Natural killer cell treated with Interleukin-12 subunit alpha and Interleukin-12 subunit beta and Interleukin-15 and Interleukin-18, amount 100 ng/mL, for 72 hours (primary cell): ENCODE measurements at regions not wholly inside any gene's neighbourhood (a gene's known extent, or its start where the extent isn't known, plus 50 kb on each side); places are given as distances from the start of the nearest gene placed in this dataset.
"Not testable (repeated sequence)": the region's sequence is repeated elsewhere in the genome, so short reads cannot be mapped to it uniquely, and the experiment has no call there.

Experiments used
- ATAC-seq, 2 donors: fragments of 150-1000 bp; cut with Tn5 transposase in 1 of 2; sonication (Bioruptor Pico), chemical (Tn5 transposase) in 1 of 2; 2 replicates each; pipeline ENCODE4 v1.10.0; 2021
- DNase-seq: peaks from one replicate; pipeline ENCODE4 v3.0.0; 2022; ENCODE audit warnings: low spot score
- H3K27ac Mint-ChIP-seq, 2 donors: 1 replicate in 1 of 2; 2 replicates in 1 of 2; pipeline ENCODE4 v1.8.0; 2022; ENCODE audit warnings: mixed read lengths in 2 of 2, mild to moderate bottlenecking in 1 of 2, moderate library complexity in 1 of 2
- H3K27me3 Mint-ChIP-seq, 2 donors: 1 replicate in 1 of 2; 2 replicates in 1 of 2; pipeline ENCODE4 v1.8.0; 2022; ENCODE audit warnings: mixed read lengths in 2 of 2
- H3K36me3 Mint-ChIP-seq: one replicate; pipeline ENCODE4 v1.8.0; 2022; ENCODE audit warnings: mixed read lengths
- H3K4me1 Mint-ChIP-seq, 2 donors: 1 replicate in 1 of 2; 2 replicates in 1 of 2; pipeline ENCODE4 v1.8.0; 2022; ENCODE audit warnings: low read depth in 2 of 2, mixed read lengths in 2 of 2, mild to moderate bottlenecking in 1 of 2
- H3K4me3 Mint-ChIP-seq: one replicate; pipeline ENCODE4 v1.8.0; 2022; ENCODE audit warnings: mixed read lengths
- H3K9me3 Mint-ChIP-seq: 2 replicates; pipeline ENCODE4 v1.8.0; 2022; ENCODE audit warnings: mixed read lengths

DNA sequence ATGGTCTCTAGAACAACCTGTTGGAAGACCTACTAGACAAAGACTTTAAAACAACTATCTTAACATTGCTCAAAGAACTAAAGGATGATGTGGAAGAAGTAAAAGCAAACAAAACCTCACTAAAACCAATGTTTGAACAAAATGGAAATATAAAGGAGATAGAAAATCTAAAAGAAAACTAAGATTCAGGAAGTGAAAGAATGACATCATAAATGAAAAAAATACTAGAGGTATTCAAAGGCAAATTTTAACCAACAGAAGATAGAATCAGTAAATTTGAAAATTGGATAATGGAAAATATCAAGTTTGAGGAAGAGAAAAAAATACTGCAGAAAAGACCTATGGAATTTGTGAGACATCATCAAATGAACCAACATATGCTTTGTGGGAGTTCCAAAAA, 914.1 kb upstream of the GJE1 start:
- Mint-ChIP-seq H3K4me1 (no peaks in the 10 kb centered on the region), H3K36me3 (no peaks in the 10 kb centered on the region), H3K4me3 (no peak overlapping the region), H3K27me3 (no peaks in the 10 kb centered on the region), H3K9me3 (peaks cover 2% of the 10 kb centered on the region), H3K27ac (no peak overlapping the region)
- ATAC-seq (no peak), DNase-seq (no peak)

DNA sequence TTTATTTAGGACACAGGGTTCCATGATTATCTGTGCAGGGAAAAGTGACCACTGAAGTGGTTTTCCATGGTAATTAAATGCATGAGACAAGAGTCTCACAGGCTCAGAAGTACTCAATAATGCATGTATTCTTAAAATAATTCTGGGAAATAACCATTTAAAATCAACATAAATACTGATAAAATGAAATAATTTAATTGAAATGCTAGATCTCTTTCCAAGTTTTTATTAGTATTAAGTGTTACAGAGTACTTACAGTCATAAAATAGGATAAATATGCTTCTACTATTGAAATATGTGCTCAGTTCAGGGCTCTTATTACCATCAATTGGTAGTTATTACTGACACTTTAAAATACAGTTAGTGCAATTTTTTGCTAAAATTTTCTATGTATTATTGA, 916.0 kb upstream of the GJE1 start:
- Mint-ChIP-seq H3K9me3 (no peaks in the 10 kb centered on the region), H3K27me3 (no peaks in the 10 kb centered on the region), H3K4me3 (no peak overlapping the region), H3K27ac (no peak overlapping the region), H3K36me3 (no peaks in the 10 kb centered on the region), H3K4me1 (no peaks in the 10 kb centered on the region)
- DNase-seq: no peak
- ATAC-seq: no peak

DNA sequence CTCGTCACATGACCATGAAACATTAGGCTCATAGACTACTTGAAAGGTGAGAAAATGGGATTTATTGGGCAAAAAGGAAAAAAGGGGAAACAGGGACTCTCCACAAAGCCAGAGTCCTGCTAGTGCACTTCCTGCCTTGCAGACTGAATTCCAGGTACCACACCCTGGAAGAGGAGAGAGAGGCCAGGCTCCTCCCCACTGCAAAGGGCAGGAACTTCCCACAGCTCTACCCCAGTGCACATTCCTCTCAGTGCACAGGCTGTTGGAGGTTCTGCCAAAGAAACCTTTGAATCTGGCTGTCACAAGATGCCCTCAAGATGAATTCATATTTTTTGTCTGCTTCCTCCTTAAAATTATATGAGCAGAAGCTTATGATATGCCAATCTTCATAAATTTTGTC, 920.4 kb upstream of the GJE1 start:
- H3K27ac Mint-ChIP-seq: no peak overlapping the region
- H3K36me3 Mint-ChIP-seq: no peaks in the 10 kb centered on the region
- ATAC-seq: no peak
- no peaks in the 10 kb centered on the region for H3K4me1 Mint-ChIP-seq
- H3K4me3 Mint-ChIP-seq: no peak overlapping the region
- DNase-seq: no peak
- no peaks in the 10 kb centered on the region for H3K27me3 Mint-ChIP-seq
- H3K9me3 Mint-ChIP-seq: no peaks in the 10 kb centered on the region

DNA sequence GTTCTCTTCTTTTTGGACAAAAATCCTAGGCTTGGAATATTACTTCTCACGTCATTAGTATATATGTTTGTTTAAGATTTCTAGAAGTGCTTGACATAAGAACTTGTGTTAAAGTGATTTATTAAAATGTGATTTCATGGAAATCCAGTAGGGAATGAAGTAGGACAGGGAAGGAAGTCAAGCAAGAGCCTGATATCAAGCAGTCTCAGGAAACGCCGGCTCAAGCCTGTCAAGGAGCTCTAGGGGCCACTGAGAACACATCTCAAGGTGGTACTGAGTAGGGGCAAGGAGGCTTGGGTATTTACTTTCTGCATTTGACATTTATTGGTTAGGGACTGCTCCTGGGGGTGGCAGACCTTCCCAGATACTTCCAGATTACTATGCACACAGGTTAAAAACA, 920.9 kb upstream of the GJE1 start:
- Mint-ChIP-seq H3K36me3 (no peaks in the 10 kb centered on the region), H3K4me3 (no peak overlapping the region), H3K4me1 (no peaks in the 10 kb centered on the region), H3K27ac (no peak overlapping the region), H3K9me3 (no peaks in the 10 kb centered on the region), H3K27me3 (no peaks in the 10 kb centered on the region)
- no peak for DNase-seq
- ATAC-seq: no peak

DNA sequence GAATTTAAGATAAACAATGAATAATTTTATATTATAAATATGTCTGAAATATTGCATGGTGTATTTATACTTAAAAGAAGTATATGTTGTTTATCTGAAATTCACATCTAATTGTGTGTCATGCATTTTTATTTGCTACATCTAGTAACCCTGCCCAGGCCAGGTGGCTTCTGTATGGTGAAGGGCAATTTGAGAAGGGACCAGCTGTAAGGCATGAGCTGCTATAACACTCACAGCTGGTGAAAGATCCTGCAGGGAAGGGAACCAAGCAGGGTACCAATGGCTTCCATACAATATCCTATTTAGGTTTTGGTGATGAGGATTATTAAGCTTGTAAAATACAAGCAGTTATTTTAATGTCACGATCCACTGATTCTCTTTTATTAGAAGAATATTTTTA, 921.8 kb upstream of the GJE1 start:
- no peaks in the 10 kb centered on the region for H3K4me1 Mint-ChIP-seq
- DNase-seq (no peak), ATAC-seq (no peak)
- no peak overlapping the region for H3K4me3 Mint-ChIP-seq
- no peaks in the 10 kb centered on the region for H3K27me3 Mint-ChIP-seq
- H3K9me3 Mint-ChIP-seq: no peaks in the 10 kb centered on the region
- H3K27ac Mint-ChIP-seq: no peak overlapping the region
- no peaks in the 10 kb centered on the region for H3K36me3 Mint-ChIP-seq

DNA sequence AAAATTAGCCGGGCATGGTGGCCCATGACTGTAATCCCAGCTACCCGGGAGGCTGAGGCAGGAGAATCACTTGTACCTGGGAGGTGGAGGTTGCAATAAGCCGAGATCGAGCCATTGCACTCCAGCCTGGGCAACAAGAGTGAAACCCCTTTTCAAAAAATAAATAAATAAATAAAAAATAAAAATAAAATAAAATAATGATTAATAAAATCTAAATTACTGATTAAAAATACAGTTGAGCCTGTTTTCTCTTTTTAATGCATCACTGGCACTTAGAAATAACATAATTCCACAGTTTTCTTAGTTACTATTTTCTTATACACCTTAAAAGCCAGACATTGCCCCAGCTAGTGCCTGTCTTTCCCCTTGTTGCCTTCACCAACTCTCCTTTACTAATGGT, 922.8 kb upstream of the GJE1 start:
- no peaks in the 10 kb centered on the region for H3K4me1 Mint-ChIP-seq
- no peaks in the 10 kb centered on the region for H3K36me3 Mint-ChIP-seq

DNA sequence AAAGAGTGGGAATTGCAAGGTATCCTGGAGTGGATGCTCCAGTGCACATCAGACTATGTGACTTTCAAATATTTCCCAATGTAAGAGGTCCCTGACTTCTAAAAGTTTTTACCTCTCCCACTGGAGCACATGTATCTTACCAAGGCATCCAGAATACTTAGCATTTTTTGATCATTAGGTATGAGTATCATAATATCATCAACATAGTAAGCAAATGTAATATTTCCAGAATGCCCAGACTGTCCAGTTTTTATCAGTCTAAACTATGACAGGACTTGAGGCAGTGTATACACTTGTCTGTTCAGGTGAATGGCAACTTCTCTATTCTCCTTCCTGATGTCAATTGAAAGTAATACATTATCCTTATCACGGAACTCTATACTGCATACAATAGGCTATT, 924.6 kb upstream of the GJE1 start:
- no peaks in the 10 kb centered on the region for H3K36me3 Mint-ChIP-seq
- no peak overlapping the region for H3K27ac Mint-ChIP-seq
- H3K9me3 Mint-ChIP-seq: no peaks in the 10 kb centered on the region
- DNase-seq (no peak), ATAC-seq (no peak)
- H3K27me3 Mint-ChIP-seq: no peaks in the 10 kb centered on the region
- H3K4me3 Mint-ChIP-seq: no peak overlapping the region
- no peaks in the 10 kb centered on the region for H3K4me1 Mint-ChIP-seq

More for the DNA sequence above, 922.8 kb upstream of the GJE1 start:
- Mint-ChIP-seq H3K27ac (no peak overlapping the region), H3K9me3 (no peaks in the 10 kb centered on the region), H3K4me3 (no peak overlapping the region), H3K27me3 (no peaks in the 10 kb centered on the region)
- DNase-seq: no peak
- no peak for ATAC-seq

DNA sequence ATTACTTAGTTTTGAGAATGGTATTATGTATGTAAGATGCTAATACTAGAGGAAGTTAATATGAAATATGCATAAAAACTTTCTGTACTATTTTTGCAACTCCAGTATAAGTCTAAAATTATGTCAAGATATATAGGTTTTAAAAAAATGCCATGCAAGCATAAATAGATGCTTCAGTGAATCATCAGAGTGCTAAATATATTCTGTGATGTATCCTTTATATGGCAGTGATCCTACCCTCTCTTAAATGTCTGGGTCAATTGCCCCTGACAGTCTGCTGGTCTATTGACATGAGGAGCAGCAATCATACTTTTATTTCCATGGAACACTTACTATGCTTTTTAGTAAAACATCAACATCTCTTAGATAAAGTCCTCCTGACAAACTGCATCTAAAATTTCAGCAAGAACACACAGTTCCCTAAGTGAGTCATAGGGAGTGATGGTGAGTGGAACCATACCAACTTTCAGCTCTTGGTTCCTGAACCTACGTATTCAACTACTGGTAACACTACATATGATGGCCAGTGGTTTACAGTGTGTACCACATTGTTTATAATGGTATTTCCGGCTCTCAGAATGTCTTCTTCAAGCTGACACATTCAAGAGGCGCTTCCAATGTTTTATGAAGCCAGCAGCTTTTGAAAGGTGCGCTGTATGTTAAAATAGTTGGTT, 928.7 kb upstream of the GJE1 start:
- H3K9me3 Mint-ChIP-seq: no peaks in the 10 kb centered on the region
- H3K27me3 Mint-ChIP-seq: no peaks in the 10 kb centered on the region
- DNase-seq (no peak), ATAC-seq (no peak)
- no peak overlapping the region for H3K27ac Mint-ChIP-seq
- no peak overlapping the region for H3K4me3 Mint-ChIP-seq
- H3K4me1 Mint-ChIP-seq: no peaks in the 10 kb centered on the region
- no peaks in the 10 kb centered on the region for H3K36me3 Mint-ChIP-seq

DNA sequence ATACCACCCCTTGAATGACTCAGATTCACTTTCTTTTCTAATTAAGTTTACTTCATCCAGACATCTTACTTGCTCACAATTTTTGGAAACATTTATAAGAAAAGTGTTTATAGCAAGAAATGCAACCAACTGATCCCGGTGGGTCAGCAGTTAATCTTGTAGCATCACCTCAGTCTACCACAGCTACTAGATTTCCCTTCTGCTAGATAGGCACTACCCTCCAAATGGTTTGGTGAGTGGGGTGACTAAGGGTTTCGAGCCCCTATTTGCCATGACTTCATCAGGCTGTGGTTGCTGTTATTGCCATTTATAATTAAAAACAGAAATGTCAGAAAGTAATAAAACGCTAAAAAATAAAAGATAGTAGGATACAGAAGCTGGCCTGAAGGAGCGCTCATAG, 930.1 kb upstream of the GJE1 start:
- H3K9me3 Mint-ChIP-seq: no peaks in the 10 kb centered on the region
- H3K4me3 Mint-ChIP-seq: no peak overlapping the region

DNA sequence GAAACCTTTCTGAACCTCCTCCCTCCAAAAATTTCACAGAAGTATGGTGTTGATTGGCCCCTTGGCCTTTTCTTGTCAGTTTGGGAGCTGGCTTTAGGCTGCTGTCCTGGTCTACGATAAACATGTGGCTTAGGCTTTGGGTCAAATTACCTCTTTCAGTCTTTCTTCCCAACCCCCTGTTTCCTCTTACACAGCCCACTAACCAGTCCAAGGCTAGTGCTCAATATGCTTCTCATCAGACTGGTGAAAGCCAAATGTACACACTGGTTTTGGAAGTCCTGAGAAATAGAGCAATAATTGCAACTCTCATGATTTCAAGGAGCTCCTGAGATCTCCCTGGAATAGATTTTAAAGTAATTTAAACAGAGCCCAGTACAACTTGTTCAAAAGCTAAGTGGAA, 933.7 kb upstream of the GJE1 start:
- H3K9me3 Mint-ChIP-seq: peaks cover 8% of the 10 kb centered on the region
- H3K36me3 Mint-ChIP-seq: no peaks in the 10 kb centered on the region
- no peak overlapping the region for H3K27ac Mint-ChIP-seq
- no peaks in the 10 kb centered on the region for H3K27me3 Mint-ChIP-seq
- no peak overlapping the region for H3K4me3 Mint-ChIP-seq
- no peaks in the 10 kb centered on the region for H3K4me1 Mint-ChIP-seq
- DNase-seq (no peak), ATAC-seq (no peak)

More for the DNA sequence above, 930.1 kb upstream of the GJE1 start:
- ATAC-seq (no peak), DNase-seq (no peak)
- no peaks in the 10 kb centered on the region for H3K36me3 Mint-ChIP-seq
- H3K27me3 Mint-ChIP-seq: no peaks in the 10 kb centered on the region
- no peaks in the 10 kb centered on the region for H3K4me1 Mint-ChIP-seq
- no peak overlapping the region for H3K27ac Mint-ChIP-seq

DNA sequence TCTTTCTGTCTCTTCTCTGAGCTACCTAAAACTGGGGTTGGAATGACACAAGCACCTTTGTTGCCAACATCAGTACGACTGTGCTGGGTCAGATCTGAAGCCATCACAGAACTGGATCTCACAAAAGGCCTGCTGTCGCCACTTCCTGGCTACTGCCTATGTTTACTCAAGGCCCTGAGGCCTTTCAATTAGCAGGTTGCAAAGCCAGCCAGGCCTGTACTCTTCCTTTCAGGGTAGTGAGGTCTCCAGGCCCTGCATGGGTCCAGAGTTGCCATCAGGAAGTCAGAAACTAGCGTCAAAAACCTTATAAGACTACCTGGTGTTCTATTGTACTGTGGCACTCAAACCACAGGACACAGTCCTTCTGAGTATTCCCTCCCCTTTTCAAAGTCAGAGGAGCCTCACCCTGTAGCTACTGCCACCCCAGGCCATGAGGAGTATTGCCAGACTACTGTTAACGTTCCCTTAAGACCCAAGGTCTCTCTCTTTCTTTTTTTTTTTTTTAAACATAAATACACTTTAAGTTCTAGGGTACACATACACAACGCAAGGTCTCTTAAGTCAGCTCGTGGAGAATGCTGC, 937.4 kb upstream of the GJE1 start:
- Mint-ChIP-seq H3K27ac (no peak overlapping the region), H3K4me1 (no peaks in the 10 kb centered on the region), H3K36me3 (no peaks in the 10 kb centered on the region), H3K9me3 (peaks cover 14% of the 10 kb centered on the region), H3K27me3 (no peaks in the 10 kb centered on the region), H3K4me3 (no peak overlapping the region)
- ATAC-seq (no peak), DNase-seq (no peak)

DNA sequence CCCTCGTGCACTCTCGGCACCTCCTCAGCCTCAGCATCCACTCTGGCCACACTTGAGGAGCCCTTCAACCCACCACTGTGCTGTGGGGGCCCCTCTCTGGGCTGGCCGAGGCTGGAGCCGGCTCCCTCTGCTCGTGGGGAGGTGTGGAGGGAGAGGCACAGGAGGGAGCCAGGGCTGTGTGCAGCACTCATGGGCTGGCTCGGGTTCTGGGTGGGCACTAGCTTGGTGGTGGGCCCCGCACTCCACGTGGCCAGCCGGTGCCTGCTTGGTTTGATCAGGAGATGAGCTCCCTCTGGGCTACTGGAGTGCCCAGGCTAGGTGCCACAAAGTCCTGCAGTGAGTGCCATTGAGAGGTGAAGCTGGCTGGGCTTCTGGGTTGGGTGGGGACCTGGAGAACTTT, 949.4 kb upstream of the GJE1 start:
- no peaks in the 10 kb centered on the region for H3K4me1 Mint-ChIP-seq
- DNase-seq (no peak), ATAC-seq (no peak)
- peaks cover 9% of the 10 kb centered on the region for H3K9me3 Mint-ChIP-seq
- no peak overlapping the region for H3K4me3 Mint-ChIP-seq
- H3K27ac Mint-ChIP-seq: no peak overlapping the region
- H3K27me3 Mint-ChIP-seq: no peaks in the 10 kb centered on the region
- peaks cover 7% of the 10 kb centered on the region for H3K36me3 Mint-ChIP-seq

DNA sequence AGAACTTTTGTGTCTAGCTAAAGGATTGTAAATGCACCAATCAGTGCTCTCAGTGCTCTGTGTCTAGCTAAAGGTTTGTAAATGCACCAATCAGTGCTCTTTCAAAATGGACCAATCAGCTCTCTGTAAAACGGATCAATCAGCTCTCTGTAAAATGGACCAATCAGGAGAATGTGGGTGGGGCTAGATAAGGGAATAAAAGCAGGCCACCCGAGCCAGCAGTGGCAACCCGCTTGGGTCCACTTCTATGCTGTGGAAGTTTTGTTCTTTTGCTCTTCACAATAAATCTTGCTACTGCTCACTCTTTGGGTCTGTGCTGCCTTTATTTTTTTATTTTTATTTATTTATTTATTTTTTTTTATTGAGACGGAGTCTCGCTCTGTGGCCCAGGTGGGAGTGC, 957.3 kb upstream of the GJE1 start:
- DNase-seq, ATAC-seq, H3K27ac Mint-ChIP-seq, H3K4me1 Mint-ChIP-seq, H3K9me3 Mint-ChIP-seq, H3K4me3 Mint-ChIP-seq, H3K27me3 Mint-ChIP-seq, H3K36me3 Mint-ChIP-seq: not testable (repeated sequence)

DNA sequence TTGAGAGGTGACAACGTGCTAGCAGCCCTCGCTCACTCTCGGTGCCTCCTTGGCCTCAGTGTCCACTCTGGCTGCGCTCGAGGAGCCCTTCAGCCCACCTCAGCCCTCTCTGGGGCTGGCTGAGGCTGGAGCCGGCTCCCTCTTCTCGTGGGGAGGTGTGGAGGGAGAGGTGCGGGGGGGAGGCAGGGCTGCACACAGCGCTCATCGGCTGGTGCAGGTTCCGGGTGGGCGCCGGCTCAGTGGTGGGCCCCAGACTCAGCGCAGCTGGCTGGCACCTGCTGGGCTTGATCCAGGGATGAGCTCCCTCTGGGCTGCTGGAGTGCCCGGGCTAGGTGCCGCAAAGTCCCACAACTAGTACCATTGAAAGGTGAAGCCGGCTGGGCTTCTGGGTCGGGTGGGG, 957.8 kb upstream of the GJE1 start:
- Mint-ChIP-seq H3K9me3 (no peaks in the 10 kb centered on the region), H3K27ac (no peak overlapping the region), H3K27me3 (no peaks in the 10 kb centered on the region), H3K4me1 (no peaks in the 10 kb centered on the region), H3K4me3 (no peak overlapping the region), H3K36me3 (no peaks in the 10 kb centered on the region)
- ATAC-seq (no peak), DNase-seq (no peak)

DNA sequence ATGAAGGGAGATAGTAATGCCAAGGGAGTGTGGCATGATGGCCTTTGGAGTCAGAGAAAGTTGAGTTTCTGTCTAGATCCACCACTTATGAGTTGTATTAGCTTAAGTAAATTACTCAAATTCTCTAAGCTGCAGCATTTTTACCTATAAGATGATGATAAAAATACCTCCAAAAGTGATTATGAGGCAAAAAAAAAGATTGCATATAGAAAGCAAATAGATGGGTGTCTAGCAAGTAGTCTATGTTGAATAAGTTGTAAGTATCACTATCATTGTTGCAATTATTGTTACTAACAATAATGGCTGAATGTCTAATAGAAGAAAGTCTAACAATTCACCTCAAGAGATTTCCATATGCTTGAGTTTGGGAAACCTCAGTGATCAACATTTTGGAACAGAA, 959.2 kb upstream of the GJE1 start:
- H3K36me3 Mint-ChIP-seq: no peaks in the 10 kb centered on the region

More for the DNA sequence above, 959.2 kb upstream of the GJE1 start:
- no peaks in the 10 kb centered on the region for H3K4me1 Mint-ChIP-seq
- H3K9me3 Mint-ChIP-seq: no peaks in the 10 kb centered on the region
- H3K27ac Mint-ChIP-seq: no peak overlapping the region
- H3K4me3 Mint-ChIP-seq: no peak overlapping the region
- no peaks in the 10 kb centered on the region for H3K27me3 Mint-ChIP-seq
- no peak for DNase-seq
- no peak for ATAC-seq
